GM23338 (cell line): ENCODE measurements at regions not wholly inside any gene's neighbourhood (a gene's known extent, or its start where the extent isn't known, plus 50 kb on each side); places are given as distances from the start of the nearest gene placed in this dataset.

Experiments
- CREB1 ChIP-seq: fragments of 250-450 bp; sonication (Bioruptor Pico); IDR thresholded peaks from 2 replicates; pipeline ENCODE4 v1.5.0; 2020; ENCODE audit warnings: low read depth, mild to moderate bottlenecking, moderate library complexity
- CTCF ChIP-seq, 2 experiments: fragments of 200-600 bp in 1 of 2; sonication (generic) in 1 of 2; conservative IDR thresholded peaks; 2 replicates each; pipeline versions ENCODE4 v1.5.1 to v1.6.1; 2016 to 2017; ENCODE audit warnings: antibody characterized with exemption in 2 of 2, low read depth in 2 of 2, mild to moderate bottlenecking in 2 of 2, moderate library complexity in 1 of 2
- ETS1 ChIP-seq: IDR thresholded peaks from 2 replicates; pipeline ENCODE4 v1.6.1; 2016; ENCODE audit warnings: antibody characterized with exemption
- EZH2 ChIP-seq: fragments of 200-600 bp; sonication (generic); IDR thresholded peaks from one replicate; pipeline ENCODE4 v1.8.0; 2017; ENCODE audit warnings: antibody characterized with exemption, mild to moderate bottlenecking, low read depth; ENCODE audit not compliant: unreplicated experiment
- EZH2phosphoT487 ChIP-seq: fragments of 200-600 bp; sonication (generic); IDR thresholded peaks from one replicate; pipeline ENCODE4 v1.8.1; 2018; ENCODE audit warnings: antibody characterized with exemption; ENCODE audit not compliant: unreplicated experiment
- JUNB ChIP-seq: IDR thresholded peaks from one replicate; pipeline ENCODE4 v1.6.1; 2016; ENCODE audit warnings: antibody characterized with exemption; ENCODE audit not compliant: unreplicated experiment
- NANOG ChIP-seq: IDR thresholded peaks from 2 replicates; pipeline ENCODE4 v1.6.1; 2016; ENCODE audit warnings: antibody characterized with exemption, borderline replicate concordance
- POLR2AphosphoS5 ChIP-seq: IDR thresholded peaks from 2 replicates; pipeline ENCODE4 v1.6.1; 2016; ENCODE audit warnings: antibody characterized with exemption, low read depth
- REST ChIP-seq: IDR thresholded peaks from one replicate; pipeline ENCODE4 v1.6.1; 2018; ENCODE audit warnings: antibody characterized with exemption; ENCODE audit not compliant: unreplicated experiment
- ZNF114 ChIP-seq: fragments of 250-450 bp; sonication (Bioruptor Pico); IDR thresholded peaks from 2 replicates; pipeline ENCODE4 v1.5.0; 2020; ENCODE audit warnings: mild to moderate bottlenecking, moderate library complexity
- ZNF331 ChIP-seq: fragments of 250-450 bp; sonication (Bioruptor Pico); IDR thresholded peaks from 2 replicates; pipeline ENCODE4 v1.5.0; 2020; ENCODE audit warnings: low read depth, mild to moderate bottlenecking, moderate library complexity
- ZNF462 ChIP-seq: fragments of 250-450 bp; sonication (Bioruptor Pico); IDR thresholded peaks from 2 replicates; pipeline ENCODE4 v1.5.0; 2020; ENCODE audit warnings: mild to moderate bottlenecking, moderate library complexity

- TF ChIP-seq CTCF (conservative IDR thresholded peaks at IDR 0.05; ENCODE audit: low read depth in 2 of 2), result no peak
- TF ChIP-seq EZH2phosphoT487, result no peak
- TF ChIP-seq POLR2AphosphoS5, result no peak
- no peak for TF ChIP-seq EZH2
- TF ChIP-seq REST, result no peak
- no peak for TF ChIP-seq ETS1
- no peak for TF ChIP-seq ZNF331
- no peak for TF ChIP-seq JUNB
- TF ChIP-seq CREB1 (CRISPR knock-in tag), result no peak
- no peak for TF ChIP-seq ZNF114 (CRISPR knock-in tag)
- TF ChIP-seq NANOG, result no peak
- TF ChIP-seq ZNF462, result no peak
These were observed 188.8 kb upstream of the SVIL start for GRCh38 chr10:29823553-29824080.
